ENCODE measurements at regions not wholly inside any gene's neighbourhood (a gene's known extent, or its start where the extent isn't known, plus 50 kb on each side); places are given as distances from the start of the nearest gene placed in this dataset.

- no peaks in the 10 kb centered on the region for H3K4me1 ChIP-seq (ENCODE audit: control insufficient read depth, extremely low read depth, insufficient read depth, low read length)
- H3K27ac ChIP-seq (ENCODE audit: control insufficient read depth, insufficient read depth, low read length), result no peak overlapping the region
- TF ChIP-seq CTCF (optimal IDR thresholded peaks at IDR 0.05 in 1 of 3, IDR thresholded peaks at IDR 0.05 in 1 of 3, conservative IDR thresholded peaks at IDR 0.05 in 1 of 3; ENCODE audit: extremely low read depth in 1 of 3, insufficient read depth in 2 of 3, low read length in 3 of 3), result no peak
- no peak for TF ChIP-seq EZH2 (IDR thresholded peaks at IDR 0.05; ENCODE audit: low read length)
- DNase-seq (ENCODE audit: low read depth, low spot score) (no peak), FAIRE-seq (no peak)
- no peak overlapping the region for H2AFZ ChIP-seq (ENCODE audit: control insufficient read depth, low read length)
- H3K4me3 ChIP-seq (ENCODE audit: control insufficient read depth in 2 of 3, extremely low read depth in 1 of 3, insufficient read depth in 2 of 3, low read depth in 1 of 3, low read length in 3 of 3), result no peak overlapping the region
- no peak overlapping the region for H3K9ac ChIP-seq (ENCODE audit: control insufficient read depth, extremely low read depth, insufficient read depth, low read length)
- H3K4me2 ChIP-seq (ENCODE audit: control insufficient read depth, extremely low read depth, insufficient read depth, low read depth, low read length), result no peak overlapping the region
- dilution Hi-C loops (cut with MboI; ENCODE audit: extremely low pct_ligation_motif_present, low sequenced_read_pairs), result no loop called here
- no peaks in the 10 kb centered on the region for H3K79me2 ChIP-seq (ENCODE audit: control insufficient read depth, insufficient read depth, low read length)
- H3K36me3 ChIP-seq (ENCODE audit: control insufficient read depth in 2 of 2, extremely low read depth in 1 of 2, insufficient read depth in 2 of 2, low read length in 2 of 2), result no peaks in the 10 kb centered on the region
- H3K9me3 ChIP-seq (ENCODE audit: control insufficient read depth, low read depth, low read length), result no peaks in the 10 kb centered on the region
- H4K20me1 ChIP-seq (ENCODE audit: control insufficient read depth, extremely low read depth, insufficient read depth, low read length), result no peaks in the 10 kb centered on the region
- H3K27me3 ChIP-seq (ENCODE audit: control insufficient read depth, extremely low read depth, insufficient read depth, low read length), result no peaks in the 10 kb centered on the region
- no peaks in the 10 kb centered on the region for H3K9me1 ChIP-seq (ENCODE audit: control insufficient read depth, extremely low read depth, insufficient read depth, low read length)
Observed at GRCh38 chr14:44812672-44813071, 149.1 kb downstream of the KLHL28 start.

- TF ChIP-seq CTCF (optimal IDR thresholded peaks at IDR 0.05 in 1 of 3, IDR thresholded peaks at IDR 0.05 in 1 of 3, conservative IDR thresholded peaks at IDR 0.05 in 1 of 3; ENCODE audit: extremely low read depth in 1 of 3, insufficient read depth in 2 of 3, low read length in 3 of 3) (no peak), EZH2 (IDR thresholded peaks at IDR 0.05; ENCODE audit: low read length) (no peak)
- no peaks in the 10 kb centered on the region for H3K9me3 ChIP-seq (ENCODE audit: control insufficient read depth, low read depth, low read length)
- FAIRE-seq (no peak), DNase-seq (ENCODE audit: low read depth, low spot score) (no peak)
- dilution Hi-C loops (cut with MboI; ENCODE audit: extremely low pct_ligation_motif_present, low sequenced_read_pairs), result no loop called here
- H2AFZ ChIP-seq (ENCODE audit: control insufficient read depth, low read length), result no peak overlapping the region
- no peaks in the 10 kb centered on the region for H4K20me1 ChIP-seq (ENCODE audit: control insufficient read depth, extremely low read depth, insufficient read depth, low read length)
- no peak overlapping the region for H3K27ac ChIP-seq (ENCODE audit: control insufficient read depth, insufficient read depth, low read length)
- no peaks in the 10 kb centered on the region for H3K36me3 ChIP-seq (ENCODE audit: control insufficient read depth in 2 of 2, extremely low read depth in 1 of 2, insufficient read depth in 2 of 2, low read length in 2 of 2)
- no peak overlapping the region for H3K4me3 ChIP-seq (ENCODE audit: control insufficient read depth in 2 of 3, extremely low read depth in 1 of 3, insufficient read depth in 2 of 3, low read depth in 1 of 3, low read length in 3 of 3)
- no peak overlapping the region for H3K4me2 ChIP-seq (ENCODE audit: control insufficient read depth, extremely low read depth, insufficient read depth, low read depth, low read length)
- no peaks in the 10 kb centered on the region for H3K9me1 ChIP-seq (ENCODE audit: control insufficient read depth, extremely low read depth, insufficient read depth, low read length)
- no peaks in the 10 kb centered on the region for H3K79me2 ChIP-seq (ENCODE audit: control insufficient read depth, insufficient read depth, low read length)
- H3K4me1 ChIP-seq (ENCODE audit: control insufficient read depth, extremely low read depth, insufficient read depth, low read length), result no peaks in the 10 kb centered on the region
- H3K9ac ChIP-seq (ENCODE audit: control insufficient read depth, extremely low read depth, insufficient read depth, low read length), result no peak overlapping the region
- no peaks in the 10 kb centered on the region for H3K27me3 ChIP-seq (ENCODE audit: control insufficient read depth, extremely low read depth, insufficient read depth, low read length)
Observed at GRCh38 chr14:44804391-44804790, 157.4 kb downstream of the KLHL28 start.

All from keratinocyte (primary cell).